GM04503 (cell line): ENCODE measurements at regions not wholly inside any gene's neighbourhood (a gene's known extent, or its start where the extent isn't known, plus 50 kb on each side); places are given as distances from the start of the nearest gene placed in this dataset.

ENCODE experiments used
- DNase-seq: peaks from one replicate; pipeline ENCODE4 v3.0.0-alpha.2; 2012; ENCODE audit warnings: low read depth

- no peak for DNase-seq
Measured at GRCh38 chr4:184310171-184310567, 92.5 kb upstream of the ENPP6 start.

- no peak for DNase-seq
Measured at GRCh38 chr4:184309241-184310170, 91.8 kb upstream of the ENPP6 start.

- DNase-seq, result no peak
Measured at GRCh38 chr4:184306949-184307348, 89.3 kb upstream of the ENPP6 start.

GRCh38 chr4:184306470-184306869 is 88.8 kb upstream of the ENPP6 start:
- no peak for DNase-seq

- no peak for DNase-seq
Measured at GRCh38 chr4:184300816-184301215, 83.1 kb upstream of the ENPP6 start.

GRCh38 chr4:184298254-184298653 is 80.6 kb upstream of the ENPP6 start:
- DNase-seq, result no peak

- DNase-seq, result no peak
Measured at GRCh38 chr4:184295206-184295605, 77.5 kb upstream of the ENPP6 start.

- no peak for DNase-seq
Measured at GRCh38 chr4:184294606-184295133, 77.0 kb upstream of the ENPP6 start.

GRCh38 chr4:184293552-184293951 is 75.9 kb upstream of the ENPP6 start:
- DNase-seq, result no peak

- DNase-seq, result no peak
Measured at GRCh38 chr4:184292877-184293276, 75.2 kb upstream of the ENPP6 start.

- no peak for DNase-seq
Measured at GRCh38 chr4:184292465-184292867, 74.8 kb upstream of the ENPP6 start.

GRCh38 chr4:184289179-184289535 is 71.5 kb upstream of the ENPP6 start:
- no peak for DNase-seq

GRCh38 chr4:184288451-184289178 is 70.9 kb upstream of the ENPP6 start:
- DNase-seq, result no peak

- DNase-seq, result no peak
Measured at GRCh38 chr4:184287697-184288255, 70.1 kb upstream of the ENPP6 start.

- DNase-seq, result no peak
Measured at GRCh38 chr4:184286358-184286757, 68.7 kb upstream of the ENPP6 start.

GRCh38 chr4:184284742-184285141 is 67.1 kb upstream of the ENPP6 start:
- DNase-seq, result no peak

- DNase-seq, result no peak
Measured at GRCh38 chr4:184284336-184284690, 66.6 kb upstream of the ENPP6 start.

GRCh38 chr4:184283659-184284335 is 66.1 kb upstream of the ENPP6 start:
- no peak for DNase-seq

- DNase-seq, result no peak
Measured at GRCh38 chr4:184282895-184283654, 65.4 kb upstream of the ENPP6 start.

- DNase-seq, result no peak
Measured at GRCh38 chr4:184282251-184282713, 64.6 kb upstream of the ENPP6 start.
